ENCODE measurements at regions not wholly inside any gene's neighbourhood (a gene's known extent, or its start where the extent isn't known, plus 50 kb on each side); places are given as distances from the start of the nearest gene placed in this dataset.

DNA sequence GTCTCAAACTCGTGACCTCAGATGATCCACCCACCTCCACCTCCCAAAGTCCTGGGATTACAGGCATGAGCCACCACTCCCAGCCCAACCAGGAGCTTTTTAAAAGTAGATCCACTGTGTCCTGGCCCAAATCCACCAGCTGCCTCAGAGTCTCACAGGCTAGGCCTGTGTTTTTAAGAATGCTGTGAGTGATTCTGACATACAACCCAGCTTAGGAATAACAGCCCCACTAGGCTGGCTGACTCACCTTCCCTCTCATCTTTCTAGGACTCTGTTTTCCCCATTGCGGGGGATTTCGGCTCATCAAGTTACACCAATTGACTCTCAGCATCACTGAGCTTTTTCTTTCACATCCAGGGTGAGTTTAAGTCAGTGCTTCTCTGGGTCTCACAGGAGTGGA, 207.6 kb downstream of the SKIDA1 start:
- DNase-seq = no peak
- Histone ChIP-seq H3K9me2 (ENCODE audit: insufficient read depth) (no peaks in the 10 kb centered on the region), H3F3A (ENCODE audit: insufficient read depth, low read depth) (peaks cover 3% of the 10 kb centered on the region; the same call in 1 of the 2 replicates), H3K4me3 (no peak overlapping the region), H4K20me1 (ENCODE audit: insufficient read depth) (no peaks in the 10 kb centered on the region), H3K36me3 (ENCODE audit: low read depth) (no peaks in the 10 kb centered on the region), H2AFZ (no peak overlapping the region), H3K79me2 (ENCODE audit: low read depth) (no peaks in the 10 kb centered on the region), H3K4me2 (no peak overlapping the region), H3K4me1 (replicated peaks; ENCODE audit: insufficient read depth) (peaks cover 15% of the 10 kb centered on the region), H3K27ac (no peak overlapping the region), H3K9me3 (ENCODE audit: insufficient read depth, low read depth) (no peaks in the 10 kb centered on the region), H3K27me3 (ENCODE audit: insufficient read depth, low read depth) (no peaks in the 10 kb centered on the region)
- POLR2A ChIA-PET (ENCODE audit: unreplicated experiment) = interaction anchor here (0.5 kb wide), 1 partner anchor 127 kb away, joined by 4 read pairs; no protein-coding TSS in a partner anchor
- TF ChIP-seq, protein P1, sequence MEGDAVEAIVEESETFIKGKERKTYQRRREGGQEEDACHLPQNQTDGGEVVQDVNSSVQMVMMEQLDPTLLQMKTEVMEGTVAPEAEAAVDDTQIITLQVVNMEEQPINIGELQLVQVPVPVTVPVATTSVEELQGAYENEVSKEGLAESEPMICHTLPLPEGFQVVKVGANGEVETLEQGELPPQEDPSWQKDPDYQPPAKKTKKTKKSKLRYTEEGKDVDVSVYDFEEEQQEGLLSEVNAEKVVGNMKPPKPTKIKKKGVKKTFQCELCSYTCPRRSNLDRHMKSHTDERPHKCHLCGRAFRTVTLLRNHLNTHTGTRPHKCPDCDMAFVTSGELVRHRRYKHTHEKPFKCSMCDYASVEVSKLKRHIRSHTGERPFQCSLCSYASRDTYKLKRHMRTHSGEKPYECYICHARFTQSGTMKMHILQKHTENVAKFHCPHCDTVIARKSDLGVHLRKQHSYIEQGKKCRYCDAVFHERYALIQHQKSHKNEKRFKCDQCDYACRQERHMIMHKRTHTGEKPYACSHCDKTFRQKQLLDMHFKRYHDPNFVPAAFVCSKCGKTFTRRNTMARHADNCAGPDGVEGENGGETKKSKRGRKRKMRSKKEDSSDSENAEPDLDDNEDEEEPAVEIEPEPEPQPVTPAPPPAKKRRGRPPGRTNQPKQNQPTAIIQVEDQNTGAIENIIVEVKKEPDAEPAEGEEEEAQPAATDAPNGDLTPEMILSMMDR (conservative IDR thresholded peaks at IDR 0.05) = no peak
- TF ChIP-seq EZH2 (IDR thresholded peaks at IDR 0.05; ENCODE audit: low read depth) = no peak
- no TSS peak for BruUV-seq (replicated peaks)
- CTCF ChIA-PET = no interaction called here
- intact Hi-C loops (cut with micrococcal nuclease; ENCODE audit: unreplicated experiment) = no loop called here

DNA sequence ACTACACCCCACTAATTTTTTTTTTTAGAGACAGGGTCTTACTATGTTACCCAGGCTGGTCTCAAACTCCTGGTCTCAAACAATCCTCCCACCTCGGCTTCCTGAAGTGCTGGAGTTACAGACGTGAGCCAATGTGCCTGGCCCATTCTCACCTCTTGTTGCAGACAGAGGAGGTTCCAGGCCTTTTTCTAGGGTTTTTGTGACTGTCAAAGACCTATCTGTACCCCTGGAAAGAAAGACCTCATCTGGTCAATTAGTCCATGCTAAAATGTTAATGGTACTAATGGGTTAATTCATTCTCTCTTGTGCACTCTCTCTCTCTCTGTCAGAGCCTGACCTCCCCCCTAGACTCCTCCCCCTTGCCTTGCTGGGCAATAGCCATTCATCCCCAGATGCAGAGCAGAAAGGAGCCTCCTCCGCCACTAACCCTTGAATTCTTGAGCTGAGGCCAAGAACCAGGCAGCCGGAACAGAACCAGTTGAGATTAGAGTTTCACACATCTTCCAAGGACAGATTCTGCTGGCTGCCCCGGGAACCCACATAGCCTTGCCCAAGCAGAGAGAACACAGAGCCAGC, 209.7 kb downstream of the SKIDA1 start:
- Histone ChIP-seq H2AFZ (no peak overlapping the region), H3K4me3 (no peak overlapping the region), H3K27ac (no peak overlapping the region), H3K4me2 (peak overlapping the region; percentile 40), H3F3A (ENCODE audit: insufficient read depth, low read depth) (peaks cover 3% of the 10 kb centered on the region; the same call in 1 of the 2 replicates), H3K79me2 (ENCODE audit: low read depth) (no peaks in the 10 kb centered on the region), H4K20me1 (ENCODE audit: insufficient read depth) (no peaks in the 10 kb centered on the region), H3K9me2 (ENCODE audit: insufficient read depth) (no peaks in the 10 kb centered on the region), H3K9me3 (ENCODE audit: insufficient read depth, low read depth) (no peaks in the 10 kb centered on the region), H3K4me1 (replicated peaks; ENCODE audit: insufficient read depth) (peaks cover 15% of the 10 kb centered on the region), H3K36me3 (ENCODE audit: low read depth) (no peaks in the 10 kb centered on the region), H3K27me3 (ENCODE audit: insufficient read depth, low read depth) (no peaks in the 10 kb centered on the region)
- POLR2A ChIA-PET (ENCODE audit: unreplicated experiment) = interaction anchor here (0.6 kb wide), 1 partner anchor 23 kb away, joined by 5 read pairs; no protein-coding TSS in a partner anchor
- CTCF ChIA-PET = no interaction called here
- DNase-seq = peak; percentile 44 to 75
- intact Hi-C loops (cut with micrococcal nuclease; ENCODE audit: unreplicated experiment) = no loop called here
- TF ChIP-seq, protein P1 (conservative IDR thresholded peaks at IDR 0.05) = no peak
- no peak for TF ChIP-seq EZH2 (IDR thresholded peaks at IDR 0.05; ENCODE audit: low read depth)
- BruUV-seq (replicated peaks) = no TSS peak

DNA sequence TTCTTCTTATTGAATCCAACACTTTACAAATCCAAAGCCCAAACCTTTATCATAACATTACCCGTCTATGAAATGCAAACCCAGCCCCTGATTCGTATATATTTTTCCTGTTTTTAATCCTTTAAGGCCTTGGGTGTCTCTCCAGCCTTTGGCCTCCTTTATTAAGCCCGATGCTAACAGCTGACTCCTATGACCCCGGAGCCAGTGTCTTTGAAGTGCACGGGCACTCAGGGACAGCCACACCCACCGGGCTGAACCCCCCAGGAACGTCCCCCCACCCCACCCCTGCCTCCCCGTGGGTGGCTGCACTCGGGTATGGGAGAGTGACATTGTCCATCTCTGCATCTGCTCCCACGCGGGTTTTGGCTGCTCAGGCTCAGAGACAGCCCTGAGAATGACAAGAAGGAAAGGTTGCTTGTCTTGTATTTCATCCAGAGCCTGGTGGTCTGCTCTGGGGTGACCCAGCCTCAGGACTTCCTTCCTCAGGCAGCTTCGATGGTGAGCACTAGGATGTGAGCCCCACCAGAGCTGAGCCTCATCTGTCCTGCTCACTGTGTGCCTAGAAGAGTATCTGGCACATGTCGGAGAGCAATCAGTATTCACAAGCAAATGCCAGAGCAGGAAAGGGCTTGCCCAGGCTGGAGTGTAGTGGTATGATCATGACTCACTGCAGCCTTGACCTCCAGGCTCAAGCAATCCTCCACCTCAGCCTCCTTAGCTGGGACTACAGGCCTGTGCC, 210.4 kb downstream of the SKIDA1 start:
- no peak overlapping the region for H2AFZ ChIP-seq
- BruUV-seq (replicated peaks) = no TSS peak
- no peaks in the 10 kb centered on the region for H4K20me1 ChIP-seq (ENCODE audit: insufficient read depth)
- CTCF ChIA-PET = no interaction called here
- intact Hi-C loops (cut with micrococcal nuclease; ENCODE audit: unreplicated experiment) = no loop called here
- no peak for TF ChIP-seq EZH2 (IDR thresholded peaks at IDR 0.05; ENCODE audit: low read depth)
- TF ChIP-seq, protein P1 (conservative IDR thresholded peaks at IDR 0.05) = no peak
- no peak overlapping the region for H3K27ac ChIP-seq
- no peaks in the 10 kb centered on the region for H3K9me2 ChIP-seq (ENCODE audit: insufficient read depth)
- H3K27me3 ChIP-seq (ENCODE audit: insufficient read depth, low read depth) = no peaks in the 10 kb centered on the region
- H3F3A ChIP-seq (ENCODE audit: insufficient read depth, low read depth) = peaks cover 3% of the 10 kb centered on the region; the same call in 1 of the 2 replicates
- H3K4me2 ChIP-seq = peak overlapping the region; percentile 40
- H3K36me3 ChIP-seq (ENCODE audit: low read depth) = no peaks in the 10 kb centered on the region
- H3K4me3 ChIP-seq = no peak overlapping the region
- H3K4me1 ChIP-seq (replicated peaks; ENCODE audit: insufficient read depth) = peaks cover 15% of the 10 kb centered on the region
- DNase-seq = no peak
- H3K79me2 ChIP-seq (ENCODE audit: low read depth) = no peaks in the 10 kb centered on the region
- no peaks in the 10 kb centered on the region for H3K9me3 ChIP-seq (ENCODE audit: insufficient read depth, low read depth)
- POLR2A ChIA-PET (ENCODE audit: unreplicated experiment) = no interaction called here
